ENCODE measurements at regions not wholly inside any gene's neighbourhood (a gene's known extent, or its start where the extent isn't known, plus 50 kb on each side); places are given as distances from the start of the nearest gene placed in this dataset.

DNA sequence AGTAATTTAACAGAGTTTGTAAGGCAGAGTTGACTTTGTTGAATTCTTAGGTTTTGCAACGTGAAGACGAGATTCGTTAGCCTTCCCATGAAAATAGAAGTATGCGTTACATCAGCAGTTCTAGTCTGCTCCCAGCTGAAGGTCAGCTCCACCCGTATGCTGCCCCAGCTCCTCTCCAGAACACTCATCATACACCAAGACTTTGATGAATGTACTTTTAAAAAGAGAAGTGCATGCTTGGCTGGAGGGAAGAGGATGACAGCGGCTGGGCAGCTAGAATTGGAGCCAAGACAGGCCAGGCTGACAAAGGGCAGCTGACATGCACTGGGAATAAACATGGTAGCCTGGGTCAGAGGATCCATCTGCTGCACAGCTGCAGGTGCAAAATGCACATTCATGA, 166.3 kb upstream of the ARGLU1 start (continued):
- TF ChIP-seq EZH2phosphoT487 (IDR thresholded peaks at IDR 0.05; ENCODE audit: borderline replicate concordance), result no peak
- TF ChIP-seq ELF1 (IDR thresholded peaks at IDR 0.05; ENCODE audit: borderline replicate concordance, low read depth), result no peak
- TF ChIP-seq SP1 (IDR thresholded peaks at IDR 0.05; ENCODE audit: low read depth), result no peak
- TF ChIP-seq SRF (IDR thresholded peaks at IDR 0.05; ENCODE audit: low read depth), result no peak
- TF ChIP-seq REST (IDR thresholded peaks at IDR 0.05; ENCODE audit: low read depth), result no peak
- no peak for TF ChIP-seq RAD21 (IDR thresholded peaks at IDR 0.05; ENCODE audit: low read depth)
- no peak for TF ChIP-seq SIN3A (IDR thresholded peaks at IDR 0.05; ENCODE audit: low read depth)

DNA sequence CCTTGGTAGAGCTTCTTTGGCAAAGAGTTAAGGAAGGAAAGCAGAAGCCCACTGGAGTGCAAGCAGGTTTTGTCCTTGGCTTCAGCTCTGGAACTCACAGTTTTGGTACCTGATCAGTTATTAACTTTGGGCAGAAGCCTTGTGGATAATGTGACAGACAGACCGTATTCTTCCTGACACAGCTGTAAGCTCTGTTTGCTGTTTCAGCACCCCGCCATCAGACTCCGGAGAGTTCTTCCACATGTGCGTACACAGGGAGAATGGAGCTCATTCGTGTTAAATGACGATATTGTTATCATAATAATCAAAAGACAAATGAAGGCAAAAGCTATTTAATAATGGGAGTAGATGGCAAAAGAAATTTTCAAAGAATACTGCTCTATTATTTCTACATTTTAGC, 155.1 kb upstream of the ARGLU1 start:
- no peak overlapping the region for H3K9ac ChIP-seq (ENCODE audit: low read length)
- TF ChIP-seq CBX3 (IDR thresholded peaks at IDR 0.05; ENCODE audit: low read depth), result no peak
- TF ChIP-seq TCF7L2 (IDR thresholded peaks at IDR 0.05; ENCODE audit: borderline replicate concordance, extremely low read depth, insufficient read depth, insufficient read length), result no peak
- no peak for TF ChIP-seq EZH2 (IDR thresholded peaks at IDR 0.05)
- no peak for TF ChIP-seq SIN3A (IDR thresholded peaks at IDR 0.05; ENCODE audit: low read depth)
- TF ChIP-seq EZH2phosphoT487 (IDR thresholded peaks at IDR 0.05; ENCODE audit: borderline replicate concordance), result no peak
- TF ChIP-seq JUND (IDR thresholded peaks at IDR 0.05), result no peak
- TF ChIP-seq YY1 (IDR thresholded peaks at IDR 0.05; ENCODE audit: extremely low read depth, insufficient replicate concordance, low read depth, low read length), result no peak
- TF ChIP-seq, protein P1, sequence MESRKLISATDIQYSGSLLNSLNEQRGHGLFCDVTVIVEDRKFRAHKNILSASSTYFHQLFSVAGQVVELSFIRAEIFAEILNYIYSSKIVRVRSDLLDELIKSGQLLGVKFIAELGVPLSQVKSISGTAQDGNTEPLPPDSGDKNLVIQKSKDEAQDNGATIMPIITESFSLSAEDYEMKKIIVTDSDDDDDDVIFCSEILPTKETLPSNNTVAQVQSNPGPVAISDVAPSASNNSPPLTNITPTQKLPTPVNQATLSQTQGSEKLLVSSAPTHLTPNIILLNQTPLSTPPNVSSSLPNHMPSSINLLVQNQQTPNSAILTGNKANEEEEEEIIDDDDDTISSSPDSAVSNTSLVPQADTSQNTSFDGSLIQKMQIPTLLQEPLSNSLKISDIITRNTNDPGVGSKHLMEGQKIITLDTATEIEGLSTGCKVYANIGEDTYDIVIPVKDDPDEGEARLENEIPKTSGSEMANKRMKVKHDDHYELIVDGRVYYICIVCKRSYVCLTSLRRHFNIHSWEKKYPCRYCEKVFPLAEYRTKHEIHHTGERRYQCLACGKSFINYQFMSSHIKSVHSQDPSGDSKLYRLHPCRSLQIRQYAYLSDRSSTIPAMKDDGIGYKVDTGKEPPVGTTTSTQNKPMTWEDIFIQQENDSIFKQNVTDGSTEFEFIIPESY (IDR thresholded peaks at IDR 0.05; ENCODE audit: extremely low read depth, insufficient replicate concordance, low read length), result no peak
- POLR2A ChIA-PET, result no interaction called here
- no peak overlapping the region for H3K4me3 ChIP-seq (replicated peaks in 1 of 2; ENCODE audit: low read depth in 1 of 2, low read length in 2 of 2)
- no peak overlapping the region for H3K4me2 ChIP-seq (ENCODE audit: low read length)
- no TSS peak for BruUV-seq (replicated peaks)
- H3K4me1 ChIP-seq (ENCODE audit: control insufficient read depth in 1 of 2, insufficient read depth in 2 of 2, low read length in 2 of 2), result no peaks in the 10 kb centered on the region
- peaks cover 5% of the 10 kb centered on the region; the same call in 1 of the 2 replicates for H3K27me3 ChIP-seq (ENCODE audit: insufficient read depth, low read length)
- H3K27ac ChIP-seq (ENCODE audit: low read depth, low read length), result no peak overlapping the region
- ATAC-seq (no peak), DNase-seq (ENCODE audit: low read depth, low spot score) (no peak)
- RAD21 ChIA-PET (ENCODE audit: low non-redundant PET in 1 of 2, low total read pairs in 2 of 2, uncharacterized antibody in 2 of 2, unreplicated experiment in 2 of 2), result no interaction called here
- intact Hi-C loops (cut with micrococcal nuclease), result no loop called here
- H4K20me1 ChIP-seq (ENCODE audit: insufficient read depth), result no peaks in the 10 kb centered on the region
- no peak overlapping the region for H2AFZ ChIP-seq (ENCODE audit: low read depth, low read length, poor library complexity, severe bottlenecking)
- no peaks in the 10 kb centered on the region; a peak in 1 of 4 replicates for H3K9me3 ChIP-seq (ENCODE audit: control insufficient read depth in 1 of 2, insufficient read depth in 1 of 2, low read depth in 1 of 2, low read length in 2 of 2)
- no peaks in the 10 kb centered on the region for H3K9me2 ChIP-seq (ENCODE audit: insufficient read depth)
- H3K79me2 ChIP-seq (ENCODE audit: insufficient read depth, low read length), result no peaks in the 10 kb centered on the region
- CTCF ChIA-PET, result no interaction called here
- H3K36me3 ChIP-seq (ENCODE audit: control insufficient read depth in 1 of 2, insufficient read depth in 2 of 2, low read length in 2 of 2), result no peaks in the 10 kb centered on the region
